ENCODE measurements at regions not wholly inside any gene's neighbourhood (a gene's known extent, or its start where the extent isn't known, plus 50 kb on each side); places are given as distances from the start of the nearest gene placed in this dataset.

DNA sequence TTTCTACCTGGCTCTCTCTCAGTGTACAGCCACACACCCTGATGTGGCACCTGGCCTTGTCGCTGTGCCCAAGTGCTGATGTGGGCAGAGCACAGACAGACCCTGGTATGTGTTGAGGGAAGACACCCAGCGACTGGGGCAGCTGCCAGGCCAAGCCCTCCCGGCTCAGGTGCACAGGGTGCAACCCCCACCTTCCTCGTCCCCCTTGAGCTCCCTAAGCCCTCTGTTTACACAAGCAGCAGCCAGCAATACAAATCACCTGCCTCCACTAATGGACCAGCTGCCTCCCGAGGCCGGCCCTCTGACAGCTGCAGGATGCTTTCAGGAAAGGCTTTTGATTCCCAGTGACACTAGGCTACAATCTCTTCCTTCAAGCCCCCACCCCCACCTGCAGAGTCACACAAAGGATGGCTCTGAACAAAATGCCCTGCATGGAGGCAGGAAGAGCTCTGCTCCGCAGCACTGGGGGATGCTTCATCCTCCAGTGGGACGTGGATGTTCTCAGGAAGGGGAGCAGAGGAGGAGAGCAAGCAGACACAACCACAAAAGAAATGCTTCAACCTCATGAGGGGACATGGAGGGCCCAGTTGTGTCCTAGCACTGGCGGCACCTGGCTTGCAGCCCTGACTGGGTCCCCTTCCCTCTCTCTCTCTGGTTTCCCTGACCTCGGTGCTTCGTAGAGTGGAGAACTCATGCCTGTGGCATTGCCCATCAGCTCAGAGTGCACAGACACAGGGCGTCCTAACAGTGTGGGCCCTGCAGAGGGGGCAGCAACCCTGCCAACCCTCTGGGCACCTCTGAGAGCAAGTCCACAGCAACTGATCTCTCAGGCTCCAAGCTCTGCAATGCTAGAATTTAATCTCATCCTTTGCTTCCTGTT lies 140.8 kb downstream of the BARX1 start:
- in situ Hi-C loops (cut with HindIII; ENCODE audit: low sequenced_read_pairs): no loop called here

DNA sequence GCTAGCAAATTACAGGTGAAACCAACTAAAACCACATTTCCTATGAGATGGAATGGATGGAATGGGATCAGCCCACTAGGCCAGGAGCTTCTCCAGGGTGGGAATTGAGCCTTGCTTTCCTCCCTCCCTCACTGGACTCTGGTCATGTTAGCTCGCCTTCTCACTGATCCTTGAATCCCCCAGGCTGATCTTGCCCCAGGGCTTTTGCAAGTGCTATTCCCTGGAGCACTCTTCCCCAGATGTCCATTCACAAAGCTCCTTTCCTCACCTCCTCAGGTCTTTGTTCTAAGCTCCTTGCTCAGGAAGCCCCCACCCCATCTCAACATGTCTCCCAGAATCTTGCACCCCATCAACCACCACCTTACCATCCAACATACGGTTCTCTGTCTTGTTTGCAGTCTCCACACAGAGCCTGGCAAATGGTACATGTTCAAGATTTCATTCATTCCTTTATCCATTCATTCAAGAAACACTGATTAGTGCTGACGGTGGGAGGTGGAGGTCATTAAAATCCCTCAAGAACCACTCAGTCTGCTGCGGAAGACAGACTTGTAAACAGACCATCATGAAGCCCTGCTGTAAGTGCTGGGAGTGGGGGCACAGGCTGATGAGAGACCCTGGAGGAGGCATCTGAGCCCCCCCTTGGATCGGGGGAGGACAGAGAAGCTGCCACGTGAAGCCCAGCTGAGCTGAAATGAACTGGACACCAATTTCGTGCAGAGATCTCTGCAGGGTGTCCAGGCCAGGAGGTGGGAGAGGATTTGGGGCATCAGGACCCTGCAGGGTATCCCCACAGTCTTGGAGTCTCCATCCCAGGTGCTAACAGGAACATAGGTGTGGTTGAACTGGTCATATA lies 141.7 kb downstream of the BARX1 start:
- in situ Hi-C loops (cut with HindIII; ENCODE audit: low sequenced_read_pairs): no loop called here

DNA sequence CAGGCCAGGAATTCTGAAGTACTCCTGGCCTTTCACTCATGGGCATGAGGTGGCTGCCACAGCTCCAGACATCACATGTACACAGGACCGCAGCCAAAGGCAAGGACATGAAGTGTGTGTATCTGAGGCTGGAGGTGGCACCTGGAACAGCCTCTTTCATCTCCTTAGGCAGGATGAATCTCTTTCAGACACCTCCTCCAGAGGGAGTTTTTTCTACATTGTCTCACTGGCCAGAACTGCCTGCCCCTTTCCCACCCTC lies 142.8 kb downstream of the BARX1 start:
- in situ Hi-C loops (cut with HindIII; ENCODE audit: low sequenced_read_pairs): no loop called here

DNA sequence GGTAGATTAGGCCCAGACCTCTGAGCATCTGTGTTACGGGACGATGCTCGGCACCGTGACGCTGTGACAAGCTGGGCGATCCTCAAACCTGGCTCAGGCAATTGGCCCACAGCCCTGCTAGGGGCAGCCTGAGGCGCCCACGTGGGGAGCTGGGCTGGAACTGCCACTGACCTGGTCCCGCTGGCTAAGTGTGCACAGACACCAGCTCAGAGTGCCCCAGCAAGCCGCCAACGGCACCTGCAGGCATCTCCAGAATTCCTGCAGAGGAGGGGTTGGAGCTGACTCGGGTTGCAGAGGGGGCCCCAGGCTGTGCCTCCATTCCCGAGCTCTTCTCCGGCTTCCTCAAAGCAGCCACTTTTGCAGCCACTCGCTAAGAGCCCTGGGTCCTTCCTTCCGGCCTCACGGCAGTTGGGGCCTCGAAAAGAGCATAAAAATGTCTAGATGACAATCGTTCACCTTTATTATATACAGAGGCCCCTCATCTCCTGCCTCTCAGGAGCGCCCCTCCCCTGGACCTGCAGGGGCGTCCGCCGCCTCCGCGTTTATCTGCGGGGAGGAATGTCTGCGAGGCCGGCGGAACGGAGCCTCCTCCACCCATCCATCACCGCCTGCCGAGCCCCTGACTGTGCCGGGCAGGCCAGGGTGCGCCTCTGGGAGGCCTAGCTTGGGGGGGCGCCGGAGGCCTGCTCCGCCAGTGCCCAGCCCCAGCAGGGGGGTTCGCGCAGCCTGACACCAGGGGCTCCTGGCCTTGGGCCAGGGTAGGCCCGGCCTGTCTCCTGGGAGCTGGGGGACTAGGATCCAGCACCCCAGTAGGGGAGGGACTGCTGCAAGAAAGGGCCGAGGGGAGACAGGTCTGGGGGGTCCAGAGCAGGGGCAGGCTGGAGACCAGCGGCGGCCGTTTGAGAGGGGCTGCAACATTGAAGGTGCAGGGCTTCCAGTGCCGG lies 144.9 kb downstream of the BARX1 start:
- in situ Hi-C loops (cut with HindIII; ENCODE audit: low sequenced_read_pairs): no loop called here

DNA sequence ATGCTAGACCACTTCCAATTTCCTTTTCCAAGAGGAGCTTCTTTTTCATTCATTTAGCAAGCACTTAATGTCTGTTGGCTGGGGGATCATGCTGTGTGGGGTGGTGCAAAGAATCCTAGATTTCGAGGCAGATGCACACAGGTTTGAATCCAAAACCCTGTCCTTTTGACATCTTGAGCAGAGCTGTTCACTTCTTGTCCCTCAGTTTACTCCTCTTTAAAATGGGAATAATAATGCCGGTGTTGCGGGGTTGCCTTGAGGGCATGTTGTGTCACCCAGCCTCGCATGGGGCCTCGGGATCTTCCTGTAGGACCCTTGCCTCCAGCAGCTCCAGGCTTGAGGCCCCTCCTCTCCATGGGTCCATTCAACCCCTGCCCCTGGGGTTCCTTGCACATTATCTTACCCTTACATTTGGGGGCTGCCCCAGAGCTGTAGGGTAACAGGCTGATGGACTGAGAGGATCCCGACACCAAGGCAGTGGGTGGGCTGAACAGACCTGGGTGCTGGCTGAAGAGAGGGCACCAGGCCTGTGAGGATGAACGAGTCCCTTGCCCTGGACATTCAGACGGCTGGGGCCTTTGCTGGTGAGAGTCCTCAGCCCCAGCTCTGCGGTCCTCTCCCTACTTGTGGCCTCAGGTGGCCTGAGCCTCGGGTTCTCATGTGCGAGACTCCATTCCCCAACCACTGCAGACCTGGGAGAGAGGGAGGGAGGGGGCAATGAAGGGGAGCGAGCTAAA lies 145.8 kb downstream of the BARX1 start:
- in situ Hi-C loops (cut with HindIII; ENCODE audit: low sequenced_read_pairs): no loop called here

DNA sequence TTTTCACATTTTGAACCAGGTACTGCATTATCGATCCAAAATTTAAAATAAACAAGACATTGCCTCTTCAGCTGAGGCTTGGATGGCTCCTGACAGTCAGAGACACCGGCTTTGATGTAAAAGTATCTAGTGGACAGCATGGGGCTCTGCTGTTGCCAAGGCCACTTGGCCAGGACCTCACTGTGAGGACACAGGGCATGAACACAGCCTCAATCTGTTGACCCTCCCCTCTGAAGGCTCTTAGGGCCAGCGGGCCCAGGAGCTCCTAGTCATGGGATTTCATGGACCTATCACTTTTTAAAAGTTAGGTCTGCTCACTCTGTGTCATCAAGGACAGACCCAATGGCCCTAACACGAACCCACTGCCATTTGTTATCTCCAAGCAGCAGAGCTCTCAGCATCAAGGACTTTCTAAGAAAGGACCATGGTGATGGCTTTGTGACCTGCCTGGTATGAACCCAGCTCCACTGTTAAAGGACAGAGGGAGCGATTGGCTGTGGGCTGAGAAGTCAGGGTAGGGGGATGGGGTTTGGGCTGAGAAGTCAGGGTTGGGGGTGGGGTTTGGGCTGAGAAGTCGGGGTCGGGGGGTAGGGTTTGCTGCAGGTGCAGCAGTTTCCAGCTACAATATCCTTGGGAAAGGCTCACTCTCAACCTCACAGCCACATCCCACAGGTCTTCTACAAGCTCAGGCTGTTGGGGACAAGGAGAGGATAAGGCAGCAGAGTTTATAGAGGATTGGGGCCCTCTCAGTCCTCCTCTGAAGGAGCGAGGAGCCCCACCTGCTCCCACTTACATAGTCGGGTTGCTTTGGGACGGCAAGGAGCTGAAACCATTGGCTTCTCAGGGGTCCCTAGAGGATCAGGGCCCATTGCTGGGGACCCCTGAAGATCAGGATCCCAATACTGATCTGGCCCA lies 146.8 kb downstream of the BARX1 start:
- in situ Hi-C loops (cut with HindIII; ENCODE audit: low sequenced_read_pairs): no loop called here

DNA sequence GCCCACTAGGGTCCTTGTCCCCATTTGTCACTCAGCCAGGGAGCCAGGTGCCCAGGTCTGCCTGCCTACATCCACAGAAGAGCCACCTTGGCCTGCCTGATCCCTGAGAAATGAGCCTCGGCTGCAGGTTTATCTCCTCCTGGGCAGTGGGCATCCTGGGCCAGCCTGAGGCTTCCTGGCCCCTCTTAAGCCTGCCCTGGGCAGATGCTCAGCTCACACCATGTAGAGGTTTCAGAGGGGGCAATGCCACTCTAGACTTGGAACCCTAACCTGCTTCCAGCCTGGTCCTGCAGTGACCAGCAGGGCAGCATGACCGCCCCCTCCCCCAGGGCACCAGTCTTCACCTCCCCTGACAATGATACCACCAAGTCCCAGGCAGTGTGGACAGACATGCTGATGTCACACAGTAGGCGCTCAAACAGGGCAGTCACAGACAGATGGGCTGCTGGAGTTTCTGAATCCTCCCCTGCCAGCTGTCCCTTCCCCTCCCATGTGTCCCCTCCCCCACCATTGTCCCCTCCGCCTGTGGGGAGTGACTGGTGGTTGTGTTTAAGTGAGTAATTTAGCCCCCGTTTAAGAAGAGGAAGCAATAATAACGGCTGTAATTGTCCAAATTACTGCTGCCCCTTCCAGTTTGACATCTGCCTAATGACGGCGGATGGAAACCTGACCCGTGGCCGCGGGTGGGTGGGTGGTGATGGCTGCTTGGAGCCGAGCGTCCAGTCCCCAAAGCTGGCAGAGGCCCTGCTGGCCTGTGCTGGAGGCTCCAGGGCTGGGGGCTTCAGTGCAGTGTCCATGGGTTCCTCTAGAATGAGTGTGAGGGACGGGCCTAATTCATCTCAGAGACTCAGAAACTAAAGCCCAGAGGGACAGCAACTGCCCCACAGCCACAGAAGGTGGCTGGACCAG lies 147.7 kb downstream of the BARX1 start:
- in situ Hi-C loops (cut with HindIII; ENCODE audit: low sequenced_read_pairs): no loop called here

DNA sequence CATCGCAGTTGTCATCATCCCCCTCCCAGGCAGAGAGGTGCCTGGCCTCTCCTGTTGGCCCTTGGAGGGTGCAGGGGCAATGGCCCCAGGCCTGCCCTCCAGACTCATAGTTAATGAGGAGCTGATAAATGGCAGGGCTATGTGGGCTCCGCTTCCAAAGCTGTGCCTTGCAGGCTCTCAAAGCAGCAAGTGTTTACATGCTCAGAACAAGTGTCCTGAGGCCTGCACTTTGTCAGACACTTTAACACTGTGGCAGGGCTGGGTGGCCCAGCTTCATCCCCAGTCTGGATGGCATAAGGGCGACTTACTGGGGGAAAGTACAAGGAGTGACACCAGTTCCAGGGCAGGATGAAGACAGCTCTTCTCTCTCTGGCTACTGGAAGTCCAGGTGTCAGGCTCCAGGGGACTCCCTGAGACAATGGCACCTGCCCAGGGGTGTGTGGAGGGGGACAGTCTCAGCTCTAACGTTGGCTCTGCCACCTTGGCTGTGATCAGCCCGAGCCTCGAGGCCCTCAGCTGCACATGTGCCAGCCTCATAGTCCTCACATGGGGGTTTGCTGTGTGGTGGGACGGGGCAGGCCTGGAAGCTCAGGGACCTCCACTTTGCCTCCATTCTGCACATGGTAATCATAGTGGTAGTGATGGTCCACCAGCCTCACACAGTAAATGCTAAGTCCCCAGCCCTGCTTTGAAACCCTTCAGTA lies 153.4 kb downstream of the BARX1 start:
- in situ Hi-C loops (cut with HindIII; ENCODE audit: low sequenced_read_pairs): no loop called here

DNA sequence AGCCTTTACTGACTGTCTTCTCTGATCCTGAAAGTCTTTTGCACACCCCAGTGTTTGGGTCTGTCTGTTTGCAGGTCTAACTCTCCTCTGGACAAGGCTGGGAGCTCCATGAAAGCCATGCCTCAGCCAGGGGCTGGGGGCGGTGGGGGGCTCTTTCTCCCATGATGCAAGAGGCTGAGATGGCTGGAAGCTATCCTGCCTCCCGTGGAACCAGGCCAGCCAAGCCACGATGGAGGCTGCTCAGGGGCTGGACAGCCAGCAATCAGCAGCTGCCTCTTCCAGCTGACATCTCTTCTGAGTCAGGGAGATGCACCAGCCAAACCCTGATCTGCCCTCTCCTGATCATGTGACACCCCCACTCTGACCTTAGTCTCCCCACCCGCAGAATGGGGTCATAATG lies 154.0 kb downstream of the BARX1 start:
- in situ Hi-C loops (cut with HindIII; ENCODE audit: low sequenced_read_pairs): no loop called here

DNA sequence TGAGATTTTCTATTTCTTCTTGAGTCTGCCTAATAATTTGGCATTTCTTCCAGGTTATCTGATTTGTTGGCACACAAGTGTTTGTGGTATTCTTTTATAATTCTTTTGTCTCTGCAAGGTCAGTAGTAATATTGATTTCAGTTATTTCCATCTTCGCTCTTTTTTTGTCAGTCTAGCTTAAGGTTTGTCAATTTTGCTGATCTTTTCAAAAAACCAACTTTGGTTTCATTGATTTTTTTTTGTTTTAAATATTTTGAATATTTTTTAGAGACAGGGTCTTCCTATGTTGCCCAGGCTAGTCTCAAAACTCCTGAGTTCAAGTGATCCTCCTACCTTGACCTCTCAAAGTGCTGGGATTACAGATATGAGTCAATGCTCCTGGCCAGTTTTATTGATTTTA lies 162.8 kb downstream of the BARX1 start:
- in situ Hi-C loops (cut with HindIII; ENCODE audit: low sequenced_read_pairs): no loop called here

DNA sequence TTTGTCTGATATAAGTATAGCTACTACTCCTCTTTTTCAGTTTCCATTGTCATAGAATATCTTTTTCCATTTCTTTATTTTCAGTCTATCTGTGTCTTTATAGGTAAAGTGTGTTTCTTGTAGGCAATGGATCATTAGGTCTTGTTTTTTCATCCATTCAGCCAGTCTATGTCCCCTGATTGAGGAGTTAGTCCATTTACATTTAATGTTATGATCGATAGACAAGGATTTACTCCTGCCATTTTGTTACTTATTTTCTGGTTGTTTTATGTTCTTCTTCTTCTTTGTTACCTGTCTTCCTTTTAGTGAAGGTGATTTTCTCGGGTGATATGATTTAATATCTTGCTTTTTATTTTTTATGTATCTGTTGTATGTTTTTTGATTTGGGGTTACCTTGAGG lies 169.0 kb downstream of the BARX1 start:
- in situ Hi-C loops (cut with HindIII; ENCODE audit: low sequenced_read_pairs): no loop called here

DNA sequence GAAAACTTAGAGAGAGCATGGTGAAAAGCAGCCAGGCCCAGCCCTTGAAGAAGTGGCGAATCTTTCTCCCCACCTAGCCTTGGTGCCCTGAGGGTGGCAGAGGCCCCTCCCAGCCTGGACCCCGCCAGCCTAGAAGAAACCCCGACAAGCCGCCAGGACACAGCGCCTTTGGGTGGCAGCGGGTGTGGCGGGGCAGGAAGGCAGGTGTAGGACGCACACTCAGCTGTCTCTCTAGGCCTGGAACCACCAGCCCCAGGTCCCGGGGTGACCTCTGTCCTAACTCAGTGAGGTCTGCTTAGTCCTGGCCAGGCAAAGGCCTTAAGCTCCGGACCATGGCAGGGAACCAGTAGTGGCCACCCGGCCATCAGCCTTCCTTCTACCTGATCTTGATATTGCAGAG lies 178.3 kb downstream of the BARX1 start:
- in situ Hi-C loops (cut with HindIII; ENCODE audit: low sequenced_read_pairs): no loop called here

DNA sequence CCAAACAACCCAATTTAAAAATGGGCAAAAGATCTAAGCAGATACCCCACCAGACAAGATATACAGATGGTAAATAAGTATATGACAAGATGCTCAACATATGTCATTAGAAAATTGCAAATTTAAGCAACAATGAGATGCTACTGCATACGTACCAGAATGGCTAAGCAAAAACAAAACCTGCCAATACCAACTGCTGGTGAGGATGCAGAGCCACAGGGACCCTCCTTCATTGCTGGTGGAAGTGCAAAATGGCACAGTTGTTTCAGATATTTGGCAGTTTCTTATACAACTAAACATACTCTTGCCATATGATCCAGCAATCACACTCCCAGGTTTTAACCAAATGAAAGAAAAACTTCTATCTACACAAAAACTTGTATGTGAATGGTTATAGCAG lies 178.9 kb downstream of the BARX1 start:
- in situ Hi-C loops (cut with HindIII; ENCODE audit: low sequenced_read_pairs): no loop called here

DNA sequence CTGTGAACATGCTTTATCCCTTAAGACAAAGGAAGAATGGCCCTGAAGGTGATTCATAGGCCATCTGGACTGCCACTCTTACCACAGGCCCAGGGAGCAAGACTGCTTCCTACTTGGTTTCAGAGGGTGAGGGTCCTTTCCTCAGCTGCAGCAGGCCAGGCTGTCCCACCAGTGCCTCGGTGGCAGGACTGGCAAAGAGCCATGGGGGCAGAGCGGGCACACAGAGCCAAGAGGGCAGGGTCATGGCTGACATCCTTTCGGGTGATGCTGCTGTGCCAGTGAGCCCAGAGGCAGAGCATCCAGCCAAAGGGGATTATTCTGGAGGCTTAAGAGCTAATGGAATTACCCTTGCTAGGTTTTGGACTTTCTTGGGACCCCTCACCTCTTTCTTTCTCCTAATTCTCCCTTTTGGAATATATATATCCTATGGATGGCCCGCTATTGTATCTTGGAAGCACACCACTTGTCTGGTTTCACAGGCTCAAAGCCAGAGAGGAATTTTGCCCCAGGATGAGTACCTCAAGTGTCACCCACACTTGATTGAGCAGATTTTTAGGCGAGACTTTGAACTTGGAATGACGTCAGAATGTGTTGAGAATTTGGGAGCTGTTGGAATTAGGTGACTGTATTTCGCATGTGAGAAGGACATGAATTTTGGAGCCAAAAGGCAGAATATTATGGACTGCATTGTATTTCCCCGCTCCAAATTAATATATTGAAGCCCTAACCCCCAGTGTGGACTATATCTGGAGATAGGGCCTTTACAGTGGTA lies 180.6 kb downstream of the BARX1 start:
- in situ Hi-C loops (cut with HindIII; ENCODE audit: low sequenced_read_pairs): loop anchor here (25.0 kb wide), 1 partner anchor 88 kb away; no protein-coding TSS in a partner anchor

DNA sequence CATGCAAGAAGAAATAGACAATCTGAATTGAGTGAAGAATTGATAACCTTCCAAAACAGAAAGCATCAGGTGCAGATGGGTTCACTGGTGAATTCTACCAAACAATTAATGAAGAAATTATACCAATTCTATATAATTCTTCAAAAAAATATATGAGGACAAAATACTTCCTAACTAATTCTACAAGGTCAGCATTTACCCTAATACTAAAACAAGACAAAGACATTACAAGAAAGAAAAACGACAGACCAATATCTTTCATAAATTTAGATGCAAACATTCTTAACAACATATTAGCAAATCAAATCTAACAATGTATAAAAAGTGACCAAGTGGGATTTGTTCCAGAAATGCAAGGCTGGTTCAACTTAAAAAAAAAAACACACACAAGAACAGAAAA lies 183.9 kb downstream of the BARX1 start:
- in situ Hi-C loops (cut with HindIII; ENCODE audit: low sequenced_read_pairs): loop anchor here (25.0 kb wide), 1 partner anchor 91 kb away; no protein-coding TSS in a partner anchor

DNA sequence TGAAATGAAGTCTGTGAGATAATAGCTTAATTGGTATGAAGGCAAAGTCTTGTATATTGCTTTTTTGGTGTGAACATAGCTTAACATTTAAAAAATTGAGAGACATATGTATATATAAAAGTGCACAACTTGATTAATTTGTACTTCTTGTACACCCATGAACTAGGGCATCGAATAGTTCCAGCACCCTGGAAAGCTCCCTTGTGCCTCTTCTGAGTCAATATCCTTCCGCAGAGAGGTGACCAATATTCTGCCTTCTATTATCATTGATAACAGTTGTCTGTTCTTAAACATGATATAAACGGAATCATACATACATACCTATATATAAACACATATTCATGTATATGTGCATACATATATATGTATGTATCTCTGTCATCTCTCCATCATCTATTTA lies 185.4 kb downstream of the PHF2 start:
- in situ Hi-C loops (cut with HindIII; ENCODE audit: low sequenced_read_pairs): loop anchor here (25.0 kb wide), 1 partner anchor 100 kb away; no protein-coding TSS in a partner anchor

DNA sequence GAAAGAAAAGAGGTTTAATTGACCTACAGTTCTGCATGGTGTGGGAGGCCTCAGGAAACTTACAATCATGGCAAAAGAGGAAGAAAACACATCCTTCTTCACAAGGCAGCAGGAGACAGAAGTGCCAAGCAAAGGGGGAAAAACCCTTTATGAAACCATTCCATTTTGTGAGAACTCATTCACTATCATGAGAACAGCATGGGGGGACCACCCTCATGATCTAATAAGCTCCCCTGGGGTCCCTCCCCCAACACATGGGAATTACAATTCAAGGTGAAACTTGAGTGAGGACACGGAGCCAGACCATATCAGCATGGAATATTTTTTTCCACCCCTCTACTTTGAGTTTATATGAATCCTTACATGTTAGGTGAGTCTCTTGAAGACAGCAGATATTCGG lies 173.7 kb downstream of the PHF2 start:
- in situ Hi-C loops (cut with HindIII; ENCODE audit: low sequenced_read_pairs): loop anchor here (25.0 kb wide), 1 partner anchor 112 kb away; no protein-coding TSS in a partner anchor
